Liver (tissue), 3 donors: ENCODE measurements at regions not wholly inside any gene's neighbourhood (a gene's known extent, or its start where the extent isn't known, plus 50 kb on each side); places are given as distances from the start of the nearest gene placed in this dataset.

Experiments used
- RAD21 ChIP-seq, 2 donors: IDR thresholded peaks; 2 replicates each; pipeline ENCODE4 v1.6.1; 2016; ENCODE audit warnings: antibody characterized with exemption in 2 of 2, mild to moderate bottlenecking in 2 of 2
- YY1 ChIP-seq: IDR thresholded peaks from 2 replicates; pipeline ENCODE4 v1.6.1; 2016; ENCODE audit warnings: antibody characterized with exemption, mild to moderate bottlenecking
- TF ChIP-seq, protein P1 (sequence below): fragments of 150-350 bp; IDR thresholded peaks from 2 replicates; pipeline ENCODE4 v1.5.1; 2017; ENCODE audit warnings: improper control_type of control experiment, low read depth, low read length; ENCODE audit not compliant: missing input control
- TF ChIP-seq, protein P2 (sequence below): IDR thresholded peaks from 2 replicates; pipeline ENCODE4 v1.6.1; 2016; ENCODE audit warnings: antibody characterized with exemption, mild to moderate bottlenecking
- donor health status: healthy.
- donor health status: healthy.

DNA sequence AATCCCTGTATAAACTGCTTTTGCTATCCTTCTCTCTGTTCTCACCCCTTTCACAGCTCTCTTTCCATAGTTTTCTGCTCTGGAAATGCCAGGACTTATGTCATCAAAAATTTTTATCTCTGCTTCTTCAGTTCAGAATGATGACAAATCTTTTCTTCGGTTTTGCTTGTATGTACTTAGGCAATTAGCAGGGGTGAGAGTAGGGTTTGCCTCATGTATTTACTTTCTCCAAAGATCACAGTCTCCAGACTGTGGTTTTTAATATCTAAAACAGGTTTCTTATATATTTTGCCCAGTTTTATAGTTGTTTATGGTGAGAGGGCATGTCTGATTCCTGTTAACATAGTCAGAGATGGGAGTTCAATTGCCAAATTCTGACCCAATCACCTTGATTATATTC is 235.4 kb upstream of the LYPLAL1 start:
- TF ChIP-seq, protein P1, sequence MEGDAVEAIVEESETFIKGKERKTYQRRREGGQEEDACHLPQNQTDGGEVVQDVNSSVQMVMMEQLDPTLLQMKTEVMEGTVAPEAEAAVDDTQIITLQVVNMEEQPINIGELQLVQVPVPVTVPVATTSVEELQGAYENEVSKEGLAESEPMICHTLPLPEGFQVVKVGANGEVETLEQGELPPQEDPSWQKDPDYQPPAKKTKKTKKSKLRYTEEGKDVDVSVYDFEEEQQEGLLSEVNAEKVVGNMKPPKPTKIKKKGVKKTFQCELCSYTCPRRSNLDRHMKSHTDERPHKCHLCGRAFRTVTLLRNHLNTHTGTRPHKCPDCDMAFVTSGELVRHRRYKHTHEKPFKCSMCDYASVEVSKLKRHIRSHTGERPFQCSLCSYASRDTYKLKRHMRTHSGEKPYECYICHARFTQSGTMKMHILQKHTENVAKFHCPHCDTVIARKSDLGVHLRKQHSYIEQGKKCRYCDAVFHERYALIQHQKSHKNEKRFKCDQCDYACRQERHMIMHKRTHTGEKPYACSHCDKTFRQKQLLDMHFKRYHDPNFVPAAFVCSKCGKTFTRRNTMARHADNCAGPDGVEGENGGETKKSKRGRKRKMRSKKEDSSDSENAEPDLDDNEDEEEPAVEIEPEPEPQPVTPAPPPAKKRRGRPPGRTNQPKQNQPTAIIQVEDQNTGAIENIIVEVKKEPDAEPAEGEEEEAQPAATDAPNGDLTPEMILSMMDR = no peak
- TF ChIP-seq, protein P2, sequence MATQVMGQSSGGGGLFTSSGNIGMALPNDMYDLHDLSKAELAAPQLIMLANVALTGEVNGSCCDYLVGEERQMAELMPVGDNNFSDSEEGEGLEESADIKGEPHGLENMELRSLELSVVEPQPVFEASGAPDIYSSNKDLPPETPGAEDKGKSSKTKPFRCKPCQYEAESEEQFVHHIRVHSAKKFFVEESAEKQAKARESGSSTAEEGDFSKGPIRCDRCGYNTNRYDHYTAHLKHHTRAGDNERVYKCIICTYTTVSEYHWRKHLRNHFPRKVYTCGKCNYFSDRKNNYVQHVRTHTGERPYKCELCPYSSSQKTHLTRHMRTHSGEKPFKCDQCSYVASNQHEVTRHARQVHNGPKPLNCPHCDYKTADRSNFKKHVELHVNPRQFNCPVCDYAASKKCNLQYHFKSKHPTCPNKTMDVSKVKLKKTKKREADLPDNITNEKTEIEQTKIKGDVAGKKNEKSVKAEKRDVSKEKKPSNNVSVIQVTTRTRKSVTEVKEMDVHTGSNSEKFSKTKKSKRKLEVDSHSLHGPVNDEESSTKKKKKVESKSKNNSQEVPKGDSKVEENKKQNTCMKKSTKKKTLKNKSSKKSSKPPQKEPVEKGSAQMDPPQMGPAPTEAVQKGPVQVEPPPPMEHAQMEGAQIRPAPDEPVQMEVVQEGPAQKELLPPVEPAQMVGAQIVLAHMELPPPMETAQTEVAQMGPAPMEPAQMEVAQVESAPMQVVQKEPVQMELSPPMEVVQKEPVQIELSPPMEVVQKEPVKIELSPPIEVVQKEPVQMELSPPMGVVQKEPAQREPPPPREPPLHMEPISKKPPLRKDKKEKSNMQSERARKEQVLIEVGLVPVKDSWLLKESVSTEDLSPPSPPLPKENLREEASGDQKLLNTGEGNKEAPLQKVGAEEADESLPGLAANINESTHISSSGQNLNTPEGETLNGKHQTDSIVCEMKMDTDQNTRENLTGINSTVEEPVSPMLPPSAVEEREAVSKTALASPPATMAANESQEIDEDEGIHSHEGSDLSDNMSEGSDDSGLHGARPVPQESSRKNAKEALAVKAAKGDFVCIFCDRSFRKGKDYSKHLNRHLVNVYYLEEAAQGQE = no peak
- TF ChIP-seq YY1 (no peak), RAD21 (IDR thresholded peaks at IDR 0.05) (no peak)
